Nephron progenitor cell (in vitro differentiated cells): ENCODE measurements at regions not wholly inside any gene's neighbourhood (a gene's known extent, or its start where the extent isn't known, plus 50 kb on each side); places are given as distances from the start of the nearest gene placed in this dataset.

ENCODE experiments used
- DNase-seq: peaks from one replicate; pipeline ENCODE4 v3.0.0; 2021
- H3K27ac Mint-ChIP-seq: 2 replicates; pipeline ENCODE4 v1.8.0; 2021; ENCODE audit warnings: mild to moderate bottlenecking, moderate library complexity, mixed read lengths
- H3K27me3 Mint-ChIP-seq: 2 replicates; pipeline ENCODE4 v1.8.0; 2021; ENCODE audit warnings: mild to moderate bottlenecking, low read depth, mixed read lengths; ENCODE audit not compliant: poor library complexity
- H3K36me3 Mint-ChIP-seq: 2 replicates; pipeline ENCODE4 v1.8.0; 2021; ENCODE audit warnings: low read depth, mixed read lengths
- H3K4me1 Mint-ChIP-seq: 2 replicates; pipeline ENCODE4 v1.8.0; 2021; ENCODE audit warnings: mixed read lengths
- H3K4me3 Mint-ChIP-seq: 2 replicates; pipeline ENCODE4 v1.8.0; 2021; ENCODE audit warnings: mild to moderate bottlenecking, moderate library complexity, mixed read lengths
- H3K9me3 Mint-ChIP-seq: 2 replicates; pipeline ENCODE4 v1.8.0; 2021; ENCODE audit warnings: mild to moderate bottlenecking, moderate library complexity, mixed read lengths
- CTCF ChIP-seq: fragments of 200-600 bp; sonication (generic); IDR thresholded peaks from 2 replicates; pipeline ENCODE4 v1.5.0; 2021; ENCODE audit warnings: antibody characterized with exemption

- Mint-ChIP-seq H3K36me3 (no peaks in the 10 kb centered on the region), H3K27me3 (peaks cover 4% of the 10 kb centered on the region), H3K4me1 (no peaks in the 10 kb centered on the region), H3K27ac (no peak overlapping the region), H3K9me3 (no peaks in the 10 kb centered on the region), H3K4me3 (no peak overlapping the region)
- no peak for TF ChIP-seq CTCF
- no peak for DNase-seq
Measured at GRCh38 chr5:118778941-118779340, 209.4 kb downstream of the DTWD2 start.

- TF ChIP-seq CTCF = no peak
- Mint-ChIP-seq H3K36me3 (no peaks in the 10 kb centered on the region), H3K27ac (no peak overlapping the region), H3K4me3 (no peak overlapping the region), H3K9me3 (no peaks in the 10 kb centered on the region), H3K4me1 (peaks cover 9% of the 10 kb centered on the region), H3K27me3 (peaks cover 9% of the 10 kb centered on the region)
- DNase-seq = no peak
Measured at GRCh38 chr5:118777189-118777736, 211.1 kb downstream of the DTWD2 start.

- H3K4me3 Mint-ChIP-seq = no peak overlapping the region
- H3K4me1 Mint-ChIP-seq = peaks cover 11% of the 10 kb centered on the region
- H3K27ac Mint-ChIP-seq = no peak overlapping the region
- peaks cover 9% of the 10 kb centered on the region for H3K27me3 Mint-ChIP-seq
- no peaks in the 10 kb centered on the region for H3K36me3 Mint-ChIP-seq
- TF ChIP-seq CTCF = no peak
- H3K9me3 Mint-ChIP-seq = no peaks in the 10 kb centered on the region
- no peak for DNase-seq
Measured at GRCh38 chr5:118776755-118777154, 211.6 kb downstream of the DTWD2 start.

GRCh38 chr5:118775790-118776499 is 212.4 kb downstream of the DTWD2 start:
- H3K4me1 Mint-ChIP-seq = peaks cover 16% of the 10 kb centered on the region
- no peak for TF ChIP-seq CTCF

GRCh38 chr5:118768607-118769175 is 219.7 kb downstream of the DTWD2 start:
- peaks cover 5% of the 10 kb centered on the region for H3K36me3 Mint-ChIP-seq
- TF ChIP-seq CTCF = no peak
- H3K27me3 Mint-ChIP-seq = peaks cover 9% of the 10 kb centered on the region
- DNase-seq = no peak
- no peak overlapping the region for H3K27ac Mint-ChIP-seq
- no peak overlapping the region for H3K4me3 Mint-ChIP-seq
- H3K9me3 Mint-ChIP-seq = peaks cover 18% of the 10 kb centered on the region
- H3K4me1 Mint-ChIP-seq = peaks cover 16% of the 10 kb centered on the region

More at GRCh38 chr5:118775790-118776499, 212.4 kb downstream of the DTWD2 start:
- DNase-seq = no peak
- H3K27ac Mint-ChIP-seq = no peak overlapping the region
- H3K27me3 Mint-ChIP-seq = peaks cover 9% of the 10 kb centered on the region
- no peaks in the 10 kb centered on the region for H3K9me3 Mint-ChIP-seq
- H3K4me3 Mint-ChIP-seq = no peak overlapping the region
- H3K36me3 Mint-ChIP-seq = no peaks in the 10 kb centered on the region
